ENCODE measurements at regions not wholly inside any gene's neighbourhood (a gene's known extent, or its start where the extent isn't known, plus 50 kb on each side); places are given as distances from the start of the nearest gene placed in this dataset.

DNA sequence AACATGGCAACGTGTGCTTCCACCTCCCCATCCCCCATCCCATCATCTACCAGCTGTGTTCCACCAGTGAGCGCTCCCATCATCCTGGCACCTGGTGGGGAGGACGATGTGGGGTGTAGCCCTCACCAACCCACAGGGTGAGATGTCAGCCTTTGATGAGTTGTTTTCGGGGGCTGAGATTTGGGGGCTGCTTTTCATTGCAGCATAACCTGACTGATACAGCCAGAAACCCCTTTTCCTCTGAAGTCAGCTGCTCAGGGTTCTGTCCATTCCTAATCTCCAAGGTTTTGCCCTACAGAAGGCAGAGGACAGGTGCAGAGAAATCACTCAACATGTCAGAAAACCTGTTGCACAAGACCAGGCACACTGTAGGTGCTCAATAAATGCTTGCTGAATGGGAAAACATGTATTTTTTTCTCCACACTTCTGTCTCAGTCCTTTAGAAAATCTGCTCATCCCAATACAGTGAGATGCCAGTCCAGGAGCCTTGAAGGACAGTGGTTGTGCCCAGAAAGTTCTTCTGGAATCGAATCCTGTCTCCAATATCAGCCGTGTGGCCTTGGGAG, 239.8 kb downstream of the RBM19 start:
- TF ChIP-seq POLR2A (IDR thresholded peaks at IDR 0.05; ENCODE audit: low read length) (no peak), JUN (IDR thresholded peaks at IDR 0.05) (no peak), USF2 (IDR thresholded peaks at IDR 0.05) (no peak), CHD2 (IDR thresholded peaks at IDR 0.05; ENCODE audit: low read length, partially characterized antibody) (no peak)
- TF ChIP-seq, protein P1, sequence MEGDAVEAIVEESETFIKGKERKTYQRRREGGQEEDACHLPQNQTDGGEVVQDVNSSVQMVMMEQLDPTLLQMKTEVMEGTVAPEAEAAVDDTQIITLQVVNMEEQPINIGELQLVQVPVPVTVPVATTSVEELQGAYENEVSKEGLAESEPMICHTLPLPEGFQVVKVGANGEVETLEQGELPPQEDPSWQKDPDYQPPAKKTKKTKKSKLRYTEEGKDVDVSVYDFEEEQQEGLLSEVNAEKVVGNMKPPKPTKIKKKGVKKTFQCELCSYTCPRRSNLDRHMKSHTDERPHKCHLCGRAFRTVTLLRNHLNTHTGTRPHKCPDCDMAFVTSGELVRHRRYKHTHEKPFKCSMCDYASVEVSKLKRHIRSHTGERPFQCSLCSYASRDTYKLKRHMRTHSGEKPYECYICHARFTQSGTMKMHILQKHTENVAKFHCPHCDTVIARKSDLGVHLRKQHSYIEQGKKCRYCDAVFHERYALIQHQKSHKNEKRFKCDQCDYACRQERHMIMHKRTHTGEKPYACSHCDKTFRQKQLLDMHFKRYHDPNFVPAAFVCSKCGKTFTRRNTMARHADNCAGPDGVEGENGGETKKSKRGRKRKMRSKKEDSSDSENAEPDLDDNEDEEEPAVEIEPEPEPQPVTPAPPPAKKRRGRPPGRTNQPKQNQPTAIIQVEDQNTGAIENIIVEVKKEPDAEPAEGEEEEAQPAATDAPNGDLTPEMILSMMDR (IDR thresholded peaks at IDR 0.05): no peak
- TF ChIP-seq, protein P2, sequence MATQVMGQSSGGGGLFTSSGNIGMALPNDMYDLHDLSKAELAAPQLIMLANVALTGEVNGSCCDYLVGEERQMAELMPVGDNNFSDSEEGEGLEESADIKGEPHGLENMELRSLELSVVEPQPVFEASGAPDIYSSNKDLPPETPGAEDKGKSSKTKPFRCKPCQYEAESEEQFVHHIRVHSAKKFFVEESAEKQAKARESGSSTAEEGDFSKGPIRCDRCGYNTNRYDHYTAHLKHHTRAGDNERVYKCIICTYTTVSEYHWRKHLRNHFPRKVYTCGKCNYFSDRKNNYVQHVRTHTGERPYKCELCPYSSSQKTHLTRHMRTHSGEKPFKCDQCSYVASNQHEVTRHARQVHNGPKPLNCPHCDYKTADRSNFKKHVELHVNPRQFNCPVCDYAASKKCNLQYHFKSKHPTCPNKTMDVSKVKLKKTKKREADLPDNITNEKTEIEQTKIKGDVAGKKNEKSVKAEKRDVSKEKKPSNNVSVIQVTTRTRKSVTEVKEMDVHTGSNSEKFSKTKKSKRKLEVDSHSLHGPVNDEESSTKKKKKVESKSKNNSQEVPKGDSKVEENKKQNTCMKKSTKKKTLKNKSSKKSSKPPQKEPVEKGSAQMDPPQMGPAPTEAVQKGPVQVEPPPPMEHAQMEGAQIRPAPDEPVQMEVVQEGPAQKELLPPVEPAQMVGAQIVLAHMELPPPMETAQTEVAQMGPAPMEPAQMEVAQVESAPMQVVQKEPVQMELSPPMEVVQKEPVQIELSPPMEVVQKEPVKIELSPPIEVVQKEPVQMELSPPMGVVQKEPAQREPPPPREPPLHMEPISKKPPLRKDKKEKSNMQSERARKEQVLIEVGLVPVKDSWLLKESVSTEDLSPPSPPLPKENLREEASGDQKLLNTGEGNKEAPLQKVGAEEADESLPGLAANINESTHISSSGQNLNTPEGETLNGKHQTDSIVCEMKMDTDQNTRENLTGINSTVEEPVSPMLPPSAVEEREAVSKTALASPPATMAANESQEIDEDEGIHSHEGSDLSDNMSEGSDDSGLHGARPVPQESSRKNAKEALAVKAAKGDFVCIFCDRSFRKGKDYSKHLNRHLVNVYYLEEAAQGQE (IDR thresholded peaks at IDR 0.05): no peak
